GM12892 (cell line): ENCODE measurements at regions not wholly inside any gene's neighbourhood (a gene's known extent, or its start where the extent isn't known, plus 50 kb on each side); places are given as distances from the start of the nearest gene placed in this dataset.

Experiments used
- POLR2A ChIP-seq: IDR thresholded peaks from 2 replicates; pipeline ENCODE4 v1.6.1; 2011; ENCODE audit warnings: low read depth, low read length, control low read depth
- POLR2AphosphoS5 ChIP-seq: IDR thresholded peaks from 2 replicates; pipeline ENCODE4 v1.6.1; 2011; ENCODE audit warnings: low read depth, low read length, control low read depth

DNA sequence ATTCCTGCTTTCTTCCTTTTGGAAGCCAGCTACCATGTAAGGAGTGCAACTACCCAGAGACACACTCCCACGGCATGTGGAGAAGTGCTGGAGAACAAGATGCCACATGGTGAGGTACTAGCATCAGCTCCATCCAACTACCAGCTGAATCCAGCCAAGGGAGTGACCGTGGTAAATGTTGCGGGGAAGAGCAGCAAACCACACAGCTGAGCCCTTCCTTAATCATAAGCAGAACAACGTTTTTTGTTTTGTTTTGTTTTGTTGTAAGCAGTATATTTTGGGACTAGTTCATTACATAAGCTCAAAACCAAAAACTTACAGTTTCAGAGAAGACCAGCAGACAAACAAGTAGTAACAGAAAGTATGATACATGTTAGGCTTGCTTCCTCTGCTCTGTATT is 212.6 kb upstream of the ATP10A start:
- no peak for TF ChIP-seq POLR2AphosphoS5
- no peak for TF ChIP-seq POLR2A
